GM06990 (cell line): ENCODE measurements at regions not wholly inside any gene's neighbourhood (a gene's known extent, or its start where the extent isn't known, plus 50 kb on each side); places are given as distances from the start of the nearest gene placed in this dataset.

Experiments used
- DNase-seq: peaks from one replicate; pipeline ENCODE4 v3.0.0-alpha.2; 2011; ENCODE audit not compliant: insufficient read length; ENCODE audit errors: extremely low read depth
- H3K27me3 ChIP-seq: replicated peaks from 2 replicates; pipeline ENCODE4 v1.6.0; 2011; ENCODE audit warnings: low read length; ENCODE audit not compliant: control insufficient read depth, insufficient read depth
- H3K36me3 ChIP-seq: 2 replicates; pipeline ENCODE4 v1.5.1; 2011; ENCODE audit warnings: low read length; ENCODE audit not compliant: control insufficient read depth, insufficient read depth
- H3K4me3 ChIP-seq: replicated peaks from 2 replicates; pipeline ENCODE4 v1.5.1; 2011; ENCODE audit warnings: low read depth, mild to moderate bottlenecking, control low read depth, low read length
- TF ChIP-seq, protein P1 (sequence below): IDR thresholded peaks from 2 replicates; pipeline ENCODE4 v1.5.1; 2011; ENCODE audit warnings: low read length, control low read depth, mild to moderate bottlenecking, inconsistent platforms; ENCODE audit not compliant: insufficient read depth, poor library complexity, severe bottlenecking

GRCh38 chr10:33073641-33074415 lies 115.8 kb upstream of the ITGB1 start:
- TF ChIP-seq, protein P1, sequence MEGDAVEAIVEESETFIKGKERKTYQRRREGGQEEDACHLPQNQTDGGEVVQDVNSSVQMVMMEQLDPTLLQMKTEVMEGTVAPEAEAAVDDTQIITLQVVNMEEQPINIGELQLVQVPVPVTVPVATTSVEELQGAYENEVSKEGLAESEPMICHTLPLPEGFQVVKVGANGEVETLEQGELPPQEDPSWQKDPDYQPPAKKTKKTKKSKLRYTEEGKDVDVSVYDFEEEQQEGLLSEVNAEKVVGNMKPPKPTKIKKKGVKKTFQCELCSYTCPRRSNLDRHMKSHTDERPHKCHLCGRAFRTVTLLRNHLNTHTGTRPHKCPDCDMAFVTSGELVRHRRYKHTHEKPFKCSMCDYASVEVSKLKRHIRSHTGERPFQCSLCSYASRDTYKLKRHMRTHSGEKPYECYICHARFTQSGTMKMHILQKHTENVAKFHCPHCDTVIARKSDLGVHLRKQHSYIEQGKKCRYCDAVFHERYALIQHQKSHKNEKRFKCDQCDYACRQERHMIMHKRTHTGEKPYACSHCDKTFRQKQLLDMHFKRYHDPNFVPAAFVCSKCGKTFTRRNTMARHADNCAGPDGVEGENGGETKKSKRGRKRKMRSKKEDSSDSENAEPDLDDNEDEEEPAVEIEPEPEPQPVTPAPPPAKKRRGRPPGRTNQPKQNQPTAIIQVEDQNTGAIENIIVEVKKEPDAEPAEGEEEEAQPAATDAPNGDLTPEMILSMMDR, result no peak
- no peaks in the 10 kb centered on the region; the same call in 1 of the 2 replicates for H3K27me3 ChIP-seq
- DNase-seq, result no peak
- H3K36me3 ChIP-seq, result no peaks in the 10 kb centered on the region
- no peak overlapping the region for H3K4me3 ChIP-seq

- no peak overlapping the region for H3K4me3 ChIP-seq
- no peaks in the 10 kb centered on the region for H3K27me3 ChIP-seq
- no peaks in the 10 kb centered on the region for H3K36me3 ChIP-seq
- TF ChIP-seq, protein P1, result no peak
- no peak for DNase-seq
Measured at GRCh38 chr10:33071857-33072256, 113.8 kb upstream of the ITGB1 start.

GRCh38 chr10:33070101-33070500 lies 112.1 kb upstream of the ITGB1 start:
- Histone ChIP-seq H3K36me3 (no peaks in the 10 kb centered on the region), H3K27me3 (no peaks in the 10 kb centered on the region), H3K4me3 (no peak overlapping the region)
- DNase-seq, result no peak
- TF ChIP-seq, protein P1, result no peak

DNA sequence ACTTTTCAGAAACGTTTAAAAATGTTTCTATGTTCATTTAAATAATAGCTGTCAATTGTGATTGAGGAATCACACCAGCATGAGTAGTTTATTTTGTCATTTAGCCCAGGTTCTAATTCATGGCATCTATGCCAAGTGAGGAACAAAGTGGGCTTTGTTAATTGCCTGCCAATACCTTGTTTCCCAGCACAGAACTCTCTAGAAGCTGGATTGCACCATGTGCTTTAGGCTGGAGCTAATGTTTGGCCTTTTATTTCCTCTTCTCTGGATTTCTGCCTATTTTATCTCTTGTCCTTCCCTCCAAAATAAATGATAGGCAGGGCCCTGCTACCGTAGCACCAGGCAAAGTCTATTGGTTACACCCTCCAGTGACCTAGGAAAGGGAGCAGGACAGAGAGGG lies 109.9 kb upstream of the ITGB1 start:
- no peaks in the 10 kb centered on the region for H3K36me3 ChIP-seq
- no peaks in the 10 kb centered on the region for H3K27me3 ChIP-seq
- no peak overlapping the region for H3K4me3 ChIP-seq
- TF ChIP-seq, protein P1, result no peak
- DNase-seq, result no peak

DNA sequence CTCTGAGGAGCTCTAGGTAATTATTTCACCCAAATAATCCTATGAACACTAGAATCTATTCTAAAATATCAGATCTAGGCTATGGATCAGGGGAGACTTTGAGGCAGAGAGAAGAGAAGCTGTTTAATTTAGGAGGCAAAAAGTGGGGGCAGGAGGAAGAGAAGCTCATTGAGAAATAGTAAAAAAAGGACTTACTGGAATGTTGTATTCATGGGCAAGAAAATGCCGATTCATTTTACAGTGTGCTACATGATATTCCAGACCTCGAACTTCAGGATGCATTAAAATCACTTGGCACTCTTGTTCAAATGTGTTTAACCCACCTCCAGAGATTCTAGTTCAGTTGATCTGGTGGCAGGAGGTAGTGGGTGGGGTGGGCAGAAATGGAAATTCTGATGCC lies 109.5 kb upstream of the ITGB1 start:
- TF ChIP-seq, protein P1, result no peak
- DNase-seq, result no peak
- Histone ChIP-seq H3K36me3 (no peaks in the 10 kb centered on the region), H3K27me3 (no peaks in the 10 kb centered on the region), H3K4me3 (no peak overlapping the region)
